K562 (cell line): ENCODE measurements at regions not wholly inside any gene's neighbourhood (a gene's known extent, or its start where the extent isn't known, plus 50 kb on each side); places are given as distances from the start of the nearest gene placed in this dataset.

Experiments used
- CBX5 ChIP-seq: IDR thresholded peaks from 2 replicates; pipeline ENCODE4 v1.6.1; 2014; ENCODE audit warnings: low read depth, borderline replicate concordance
- E2F4 ChIP-seq: sonication (generic); formaldehyde crosslinking; IDR thresholded peaks from 2 replicates; pipeline ENCODE4 v1.8.0; 2022; ENCODE audit warnings: mild to moderate bottlenecking, low read depth, missing genetic modification reagents
- ELF4 ChIP-seq: fragments of 450-650 bp; formaldehyde crosslinking; IDR thresholded peaks from 2 replicates; pipeline ENCODE4 v1.4.0; 2022; ENCODE audit warnings: missing genetic modification characterization
- HDAC8 ChIP-seq: fragments of 450-650 bp; IDR thresholded peaks from 2 replicates; pipeline ENCODE4 v1.6.1; 2016; ENCODE audit warnings: mild to moderate bottlenecking, missing genetic modification characterization, moderate library complexity, missing compliant biosample characterization
- KDM5B ChIP-seq: fragments of 200-600 bp; sonication (generic); IDR thresholded peaks from 2 replicates; pipeline ENCODE4 v1.6.1; 2012; ENCODE audit warnings: low read depth, mild to moderate bottlenecking, moderate library complexity, low read length, control low read depth, inconsistent platforms; ENCODE audit not compliant: insufficient replicate concordance
- NCOA2 ChIP-seq, 2 experiments: fragments of 450-650 bp; IDR thresholded peaks; 2 replicates each; pipeline ENCODE4 v1.6.1; 2018; ENCODE audit warnings: mild to moderate bottlenecking in 2 of 2, moderate library complexity in 1 of 2; ENCODE audit not compliant: partially characterized antibody in 2 of 2
- NCOA6 ChIP-seq: fragments of 450-650 bp; IDR thresholded peaks from 2 replicates; pipeline ENCODE4 v1.6.1; 2017; ENCODE audit warnings: mild to moderate bottlenecking
- PHF20 ChIP-seq: fragments of 450-650 bp; IDR thresholded peaks from 2 replicates; pipeline ENCODE4 v1.6.1; 2018; ENCODE audit not compliant: partially characterized antibody
- RERE ChIP-seq: sonication (generic); formaldehyde crosslinking; IDR thresholded peaks from 2 replicates; pipeline ENCODE4 v1.8.0; 2023; ENCODE audit warnings: missing genetic modification reagents, mild to moderate bottlenecking, borderline replicate concordance
- STAT5A ChIP-seq: IDR thresholded peaks from 2 replicates; pipeline ENCODE4 v1.6.1; 2012; ENCODE audit warnings: low read length, inconsistent platforms, borderline replicate concordance
- TCFL5 ChIP-seq: fragments of 250-450 bp; sonication (Bioruptor Pico); conservative IDR thresholded peaks from 2 replicates; pipeline ENCODE4 v1.6.1; 2021; ENCODE audit warnings: mild to moderate bottlenecking, moderate library complexity, matching md5 sums
- ZEB2 ChIP-seq: fragments of 450-650 bp; IDR thresholded peaks from 2 replicates; pipeline ENCODE4 v1.6.1; 2016
- ZNF766 ChIP-seq: fragments of 200-800 bp; sonication (Bioruptor generic); conservative IDR thresholded peaks from 2 replicates; pipeline ENCODE4 v1.6.1; 2016; ENCODE audit warnings: missing genetic modification characterization, missing compliant biosample characterization
- TF ChIP-seq, protein P1 (sequence below): fragments of 250-450 bp; sonication (Bioruptor Pico); IDR thresholded peaks from 2 replicates; pipeline ENCODE4 v1.4.0; 2020; ENCODE audit warnings: mild to moderate bottlenecking, moderate library complexity, borderline replicate concordance

DNA sequence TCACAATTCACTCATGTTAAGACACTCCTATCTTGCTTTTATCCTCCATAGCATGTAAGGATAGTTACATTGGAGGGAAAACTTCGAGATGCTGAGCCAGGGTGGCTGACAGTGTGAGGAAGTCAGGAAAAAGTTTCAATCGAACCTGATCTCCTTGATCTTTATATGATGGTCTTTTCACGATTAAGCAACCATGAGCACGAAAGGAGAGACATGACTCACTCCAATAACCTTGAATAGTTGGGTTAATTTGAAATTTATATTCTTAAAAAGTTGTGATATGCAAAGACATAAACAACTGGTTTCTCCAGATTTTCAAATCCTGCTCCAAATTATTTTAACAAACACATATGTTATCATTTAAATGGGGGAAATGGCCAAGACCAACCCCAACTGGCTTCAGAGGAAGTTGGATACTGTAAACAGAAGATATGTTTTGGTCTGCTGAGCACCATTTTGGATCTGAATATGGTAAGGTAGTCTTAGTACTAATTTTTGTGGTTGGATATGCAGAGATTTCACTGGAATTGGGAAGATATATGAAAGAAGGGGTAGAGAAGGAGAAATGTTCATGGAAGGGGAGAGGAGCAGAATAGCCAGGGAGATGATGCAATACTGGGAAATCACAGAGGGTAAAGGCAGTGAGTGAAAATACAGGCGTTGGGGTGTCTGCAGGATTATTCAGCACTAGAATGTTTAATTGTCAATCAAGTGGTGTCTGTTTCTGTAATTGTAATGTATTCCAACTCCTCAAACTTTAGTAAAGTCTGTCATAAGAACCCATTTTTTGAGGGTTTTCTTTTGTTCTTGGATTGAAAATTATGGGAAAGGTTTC is 185.2 kb upstream of the SLC38A2 start (continued):
- TF ChIP-seq KDM5B (no peak), TCFL5 (CRISPR knock-in tag) (0 out of 2 replicates have a peak, but pooled peaks have one; percentile 56), NCOA6 (no peak), NCOA2 (IDR thresholded peaks at IDR 0.05; ENCODE audit: partially characterized antibody in 2 of 2) (no peak), RERE (CRISPR knock-in tag) (no peak), ELF4 (no peak), CBX5 (no peak), E2F4 (CRISPR knock-in tag) (no peak), PHF20 (no peak), STAT5A (no peak), ZEB2 (peak; percentile 64), ZNF766 (CRISPR knock-in tag) (no peak; the same call in 1 of the 2 replicates), HDAC8 (no peak)
- TF ChIP-seq, protein P1, sequence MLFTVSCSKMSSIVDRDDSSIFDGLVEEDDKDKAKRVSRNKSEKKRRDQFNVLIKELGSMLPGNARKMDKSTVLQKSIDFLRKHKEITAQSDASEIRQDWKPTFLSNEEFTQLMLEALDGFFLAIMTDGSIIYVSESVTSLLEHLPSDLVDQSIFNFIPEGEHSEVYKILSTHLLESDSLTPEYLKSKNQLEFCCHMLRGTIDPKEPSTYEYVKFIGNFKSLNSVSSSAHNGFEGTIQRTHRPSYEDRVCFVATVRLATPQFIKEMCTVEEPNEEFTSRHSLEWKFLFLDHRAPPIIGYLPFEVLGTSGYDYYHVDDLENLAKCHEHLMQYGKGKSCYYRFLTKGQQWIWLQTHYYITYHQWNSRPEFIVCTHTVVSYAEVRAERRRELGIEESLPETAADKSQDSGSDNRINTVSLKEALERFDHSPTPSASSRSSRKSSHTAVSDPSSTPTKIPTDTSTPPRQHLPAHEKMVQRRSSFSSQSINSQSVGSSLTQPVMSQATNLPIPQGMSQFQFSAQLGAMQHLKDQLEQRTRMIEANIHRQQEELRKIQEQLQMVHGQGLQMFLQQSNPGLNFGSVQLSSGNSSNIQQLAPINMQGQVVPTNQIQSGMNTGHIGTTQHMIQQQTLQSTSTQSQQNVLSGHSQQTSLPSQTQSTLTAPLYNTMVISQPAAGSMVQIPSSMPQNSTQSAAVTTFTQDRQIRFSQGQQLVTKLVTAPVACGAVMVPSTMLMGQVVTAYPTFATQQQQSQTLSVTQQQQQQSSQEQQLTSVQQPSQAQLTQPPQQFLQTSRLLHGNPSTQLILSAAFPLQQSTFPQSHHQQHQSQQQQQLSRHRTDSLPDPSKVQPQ (CRISPR knock-in tag) = no peak
